ENCODE measurements at regions not wholly inside any gene's neighbourhood (a gene's known extent, or its start where the extent isn't known, plus 50 kb on each side); places are given as distances from the start of the nearest gene placed in this dataset.

GRCh38 chr3:21902956-21903355, 151.9 kb upstream of the ZNF385D start:
- TF ChIP-seq CTCF (IDR thresholded peaks at IDR 0.05), result no peak
- TF ChIP-seq ZFX (IDR thresholded peaks at IDR 0.05; ENCODE audit: borderline replicate concordance), result no peak

Measured in 22Rv1 (cell line).